HG03135 (cell line): ENCODE measurements at regions not wholly inside any gene's neighbourhood (a gene's known extent, or its start where the extent isn't known, plus 50 kb on each side); places are given as distances from the start of the nearest gene placed in this dataset.

Experiments
- ATAC-seq: cut with Tn5 transposase; IDR thresholded peaks from one replicate; pipeline ENCODE4 v1.9.1; 2021; ENCODE audit warnings: mild to moderate bottlenecking, moderate library complexity; ENCODE audit not compliant: unreplicated experiment

GRCh38 chr3:187992609-187993008, 161.3 kb upstream of the LPP start:
- no peak for ATAC-seq

GRCh38 chr3:187994221-187995042, 159.5 kb upstream of the LPP start:
- ATAC-seq: no peak

- no peak for ATAC-seq
These were observed 158.9 kb upstream of the LPP start for GRCh38 chr3:187995043-187995400.

DNA sequence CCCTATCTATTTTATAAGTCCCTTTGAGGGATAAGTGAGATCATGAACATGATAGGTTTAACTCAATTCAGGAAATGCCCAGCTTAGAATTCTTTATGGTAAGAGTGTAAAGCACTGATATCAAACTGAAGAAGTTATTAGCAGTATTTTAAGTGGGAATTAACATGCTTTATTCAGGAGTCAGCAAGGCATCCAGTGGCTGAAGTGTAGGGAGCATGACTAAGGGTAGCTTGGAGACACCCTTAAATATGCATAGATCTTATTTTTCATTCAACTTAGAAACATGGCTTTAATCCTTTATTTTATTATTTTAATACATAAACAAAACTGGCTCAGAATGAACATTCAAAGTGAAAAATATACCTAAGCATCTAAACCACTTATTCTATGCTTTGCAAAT, 158.3 kb upstream of the LPP start:
- ATAC-seq: no peak

DNA sequence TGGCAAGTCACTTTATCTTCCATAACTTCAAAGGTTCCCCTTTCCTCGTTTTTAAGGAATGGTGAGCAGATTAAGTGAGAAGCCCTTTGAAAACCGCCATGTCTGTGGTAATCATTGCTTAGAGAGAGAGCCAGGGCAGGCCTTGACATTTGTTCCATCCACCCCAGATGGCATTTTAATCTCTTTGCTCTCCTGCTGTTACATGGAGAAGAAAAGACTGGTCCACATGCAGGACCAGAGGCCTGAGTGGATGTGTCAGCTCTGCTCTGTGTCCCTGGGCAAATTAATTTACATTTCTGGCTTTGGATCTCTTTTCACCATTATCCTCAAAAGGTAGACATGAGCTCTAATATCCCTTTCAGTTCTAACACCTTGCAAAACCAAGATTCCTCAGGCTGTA, 157.3 kb upstream of the LPP start:
- no peak for ATAC-seq

- ATAC-seq: no peak
These were observed 156.5 kb upstream of the LPP start for GRCh38 chr3:187997490-187997889.

GRCh38 chr3:187997946-187998561, 155.9 kb upstream of the LPP start:
- no peak for ATAC-seq

DNA sequence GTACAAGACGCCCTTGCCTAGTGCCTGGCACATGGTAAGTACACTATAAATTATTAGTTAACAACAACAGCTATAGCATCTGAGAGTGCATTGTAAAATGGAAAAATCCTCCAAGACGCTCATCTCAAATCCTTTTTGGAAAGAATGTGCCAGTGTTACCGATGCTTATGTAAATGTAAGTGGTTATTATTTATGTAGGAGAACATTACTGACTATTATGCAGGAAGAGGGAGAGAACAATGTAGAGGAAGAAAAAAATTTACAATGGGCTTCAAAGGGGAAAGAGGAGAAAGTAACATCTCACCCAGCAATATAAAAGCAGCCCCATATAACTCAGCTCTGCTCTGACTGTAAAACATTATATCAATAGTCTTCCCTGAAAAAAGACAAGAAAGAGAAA, 155.3 kb upstream of the LPP start:
- no peak for ATAC-seq

DNA sequence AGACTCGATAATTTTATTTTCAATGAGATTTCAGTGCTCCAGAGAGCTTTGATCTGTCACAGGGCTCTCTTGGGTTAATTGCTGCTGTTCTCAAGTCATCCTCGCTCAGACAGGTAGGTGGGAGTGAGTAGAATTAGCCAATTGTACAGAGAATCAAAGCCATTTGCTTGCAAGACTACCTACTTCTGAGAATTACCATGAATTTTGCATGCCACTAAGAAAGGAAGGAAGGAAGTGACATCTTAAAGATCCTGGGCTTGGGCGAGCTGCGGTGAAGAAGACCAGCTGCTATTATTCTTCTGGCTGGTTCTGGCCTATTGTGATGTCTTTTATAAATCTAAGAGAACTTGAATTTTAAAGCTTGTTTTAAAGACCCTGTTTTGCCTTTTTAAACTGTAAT, 154.1 kb upstream of the LPP start:
- ATAC-seq: no peak

DNA sequence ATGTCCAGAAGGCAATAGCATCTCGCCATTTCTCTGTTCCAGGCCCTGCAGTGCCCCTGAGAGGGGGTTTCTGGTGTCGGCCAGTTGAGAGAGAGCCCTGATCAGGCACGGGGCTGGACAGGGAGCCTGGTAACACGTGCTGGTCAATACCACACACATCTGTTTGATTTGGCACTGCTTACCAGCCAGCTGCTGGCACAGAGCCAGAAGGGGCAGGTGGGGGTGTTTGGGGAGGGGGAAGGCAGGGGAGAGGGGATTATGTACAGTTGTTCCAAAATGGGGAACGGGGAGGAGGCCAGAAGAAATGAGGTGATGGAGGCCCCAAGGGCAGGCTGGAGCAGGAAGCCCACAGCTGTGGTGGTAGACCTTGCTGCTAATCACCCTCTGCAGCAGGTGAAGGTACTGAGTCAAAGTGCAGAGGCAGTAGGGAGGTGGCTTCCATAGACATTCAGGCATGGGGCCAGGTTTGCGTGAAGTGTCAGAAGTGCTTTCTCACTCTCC, 153.5 kb upstream of the LPP start:
- ATAC-seq: no peak

DNA sequence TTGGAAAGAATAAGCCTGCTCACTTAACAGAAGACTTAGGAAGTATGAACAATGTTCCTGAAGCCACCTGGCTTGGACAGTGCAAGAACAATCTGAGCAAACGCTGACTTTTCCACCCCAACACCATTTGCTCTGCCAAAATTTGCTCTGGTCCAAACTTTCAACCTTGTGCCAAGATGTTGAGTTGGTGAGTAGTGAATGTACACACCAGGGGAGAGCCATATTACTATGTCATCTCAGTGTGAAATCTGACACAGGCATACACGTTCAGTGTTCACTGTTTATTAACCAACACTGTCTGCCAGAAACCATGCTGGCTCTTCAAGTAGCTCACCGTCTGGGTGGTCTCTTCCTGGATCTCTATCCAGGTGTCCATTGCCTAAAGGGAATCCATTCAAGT, 152.9 kb upstream of the LPP start:
- no peak for ATAC-seq

- ATAC-seq: no peak
These were observed 152.0 kb upstream of the LPP start for GRCh38 chr3:188001926-188002325.

DNA sequence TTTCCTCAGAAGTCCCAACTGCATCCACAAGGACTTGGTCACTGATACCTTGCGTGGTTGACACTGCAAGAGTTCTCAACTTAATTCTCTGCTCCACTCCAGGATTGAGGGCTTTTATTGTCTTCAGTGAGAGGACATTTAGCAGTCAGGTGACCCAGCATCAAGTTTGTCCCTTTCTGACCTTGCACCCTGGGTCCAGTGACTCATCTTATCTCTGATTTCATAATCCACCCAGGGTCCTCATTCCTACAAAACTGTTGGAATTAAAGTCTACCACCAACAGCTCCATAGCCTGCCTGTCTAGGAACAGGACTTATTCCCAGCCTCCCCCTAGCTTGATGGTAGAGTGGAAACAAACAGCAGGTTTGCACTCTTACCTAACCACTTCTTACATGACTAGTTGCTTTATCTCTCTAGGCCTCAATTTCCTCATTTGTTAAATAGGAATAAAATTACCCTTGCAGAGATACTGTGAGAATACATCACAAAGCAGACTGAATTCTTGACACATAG, 151.3 kb upstream of the LPP start:
- no peak for ATAC-seq

GRCh38 chr3:188003188-188004171, 150.5 kb upstream of the LPP start:
- no peak for ATAC-seq

- no peak for ATAC-seq
These were observed 147.1 kb upstream of the LPP start for GRCh38 chr3:188006726-188007393.

GRCh38 chr3:188007897-188008296, 146.1 kb upstream of the LPP start:
- no peak for ATAC-seq

- ATAC-seq: no peak
These were observed 145.3 kb upstream of the LPP start for GRCh38 chr3:188008582-188009213.

DNA sequence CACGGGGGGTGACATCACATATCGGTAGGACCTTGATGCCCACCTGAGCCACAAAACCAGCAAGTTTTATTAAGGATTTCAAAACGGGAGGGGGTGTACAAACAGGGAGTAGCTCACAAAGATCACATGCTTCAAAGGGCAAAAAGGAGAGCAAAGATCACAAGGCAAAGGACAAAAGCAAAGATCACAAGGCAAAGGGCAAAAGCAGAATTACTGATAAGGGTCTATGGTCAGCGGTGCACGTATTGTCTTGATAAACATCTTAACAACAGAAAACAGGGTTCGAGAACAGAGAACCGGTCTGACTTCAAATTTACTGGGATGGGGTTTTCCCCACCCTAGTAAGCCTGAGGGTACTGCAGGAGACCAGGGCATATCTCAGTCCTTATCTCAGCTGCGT, 143.5 kb upstream of the LPP start:
- ATAC-seq: no peak

- ATAC-seq: no peak
These were observed 134.2 kb upstream of the LPP start for GRCh38 chr3:188019727-188020126.

- ATAC-seq: no peak
These were observed 132.9 kb upstream of the LPP start for GRCh38 chr3:188021041-188021440.
